OCI-LY7 (cell line): ENCODE measurements at regions not wholly inside any gene's neighbourhood (a gene's known extent, or its start where the extent isn't known, plus 50 kb on each side); places are given as distances from the start of the nearest gene placed in this dataset.

Experiments used
- CTCF ChIP-seq: fragments of 200-600 bp; sonication (generic); conservative IDR thresholded peaks from 2 replicates; pipeline ENCODE4 v1.5.1; 2014; ENCODE audit warnings: mild to moderate bottlenecking, antibody characterized with exemption, low read length, moderate library complexity, mixed read lengths
- EZH2phosphoT487 ChIP-seq: fragments of 200-600 bp; sonication (generic); IDR thresholded peaks from 2 replicates; pipeline ENCODE4 v1.6.1; 2018; ENCODE audit warnings: low read depth, borderline replicate concordance, mild to moderate bottlenecking, mixed run types, antibody characterized with exemption, low read length, moderate library complexity, mixed read lengths

GRCh38 chr18:66346833-66347588, 256.9 kb downstream of the CDH19 start:
- TF ChIP-seq CTCF (no peak), EZH2phosphoT487 (no peak)
